ENCODE measurements at regions not wholly inside any gene's neighbourhood (a gene's known extent, or its start where the extent isn't known, plus 50 kb on each side); places are given as distances from the start of the nearest gene placed in this dataset.
"Not testable (repeated sequence)": the region's sequence is repeated elsewhere in the genome, so short reads cannot be mapped to it uniquely, and the experiment has no call there.

GRCh38 chr9:24073666-24074065 is 247.6 kb upstream of the ELAVL2 start:
- H3K27ac ChIP-seq (ENCODE audit: low read depth, low read length), result no peak overlapping the region
- no peak overlapping the region for H3K4me3 ChIP-seq (ENCODE audit: low read depth, low read length)
- no peak overlapping the region for H3K9ac ChIP-seq (ENCODE audit: low read depth, low read length)
- H3K36me3 ChIP-seq (ENCODE audit: control insufficient read depth, insufficient read depth, low read length), result no peaks in the 10 kb centered on the region
- H3K27me3 ChIP-seq (ENCODE audit: control insufficient read depth, insufficient read depth, low read length), result no peaks in the 10 kb centered on the region
- peaks cover 19% of the 10 kb centered on the region for H3K4me1 ChIP-seq (ENCODE audit: control insufficient read depth, insufficient read depth, low read length)
- no peaks in the 10 kb centered on the region for H3K9me3 ChIP-seq (ENCODE audit: control insufficient read depth, insufficient read depth, low read length)

- no peak overlapping the region for H3K9ac ChIP-seq (ENCODE audit: low read depth, low read length)
- H3K4me1 ChIP-seq (ENCODE audit: control insufficient read depth, insufficient read depth, low read length), result peaks cover 19% of the 10 kb centered on the region
- no peak overlapping the region for H3K4me3 ChIP-seq (ENCODE audit: low read depth, low read length)
- H3K36me3 ChIP-seq (ENCODE audit: control insufficient read depth, insufficient read depth, low read length), result no peaks in the 10 kb centered on the region
- no peak overlapping the region for H3K27ac ChIP-seq (ENCODE audit: low read depth, low read length)
- H3K9me3 ChIP-seq (ENCODE audit: control insufficient read depth, insufficient read depth, low read length), result no peaks in the 10 kb centered on the region
- no peaks in the 10 kb centered on the region for H3K27me3 ChIP-seq (ENCODE audit: control insufficient read depth, insufficient read depth, low read length)
Measured at GRCh38 chr9:24073007-24073592, 247.1 kb upstream of the ELAVL2 start.

GRCh38 chr9:24071716-24072115 is 245.7 kb upstream of the ELAVL2 start:
- no peaks in the 10 kb centered on the region for H3K9me3 ChIP-seq (ENCODE audit: control insufficient read depth, insufficient read depth, low read length)
- no peaks in the 10 kb centered on the region for H3K36me3 ChIP-seq (ENCODE audit: control insufficient read depth, insufficient read depth, low read length)
- no peaks in the 10 kb centered on the region for H3K27me3 ChIP-seq (ENCODE audit: control insufficient read depth, insufficient read depth, low read length)
- peaks cover 19% of the 10 kb centered on the region for H3K4me1 ChIP-seq (ENCODE audit: control insufficient read depth, insufficient read depth, low read length)
- H3K4me3 ChIP-seq (ENCODE audit: low read depth, low read length), result no peak overlapping the region
- no peak overlapping the region for H3K9ac ChIP-seq (ENCODE audit: low read depth, low read length)
- H3K27ac ChIP-seq (ENCODE audit: low read depth, low read length), result no peak overlapping the region

GRCh38 chr9:24071091-24071490 is 245.1 kb upstream of the ELAVL2 start:
- H3K9ac ChIP-seq (ENCODE audit: low read depth, low read length), result no peak overlapping the region
- H3K9me3 ChIP-seq (ENCODE audit: control insufficient read depth, insufficient read depth, low read length), result no peaks in the 10 kb centered on the region
- peaks cover 19% of the 10 kb centered on the region for H3K4me1 ChIP-seq (ENCODE audit: control insufficient read depth, insufficient read depth, low read length)
- H3K27ac ChIP-seq (ENCODE audit: low read depth, low read length), result no peak overlapping the region
- H3K36me3 ChIP-seq (ENCODE audit: control insufficient read depth, insufficient read depth, low read length), result no peaks in the 10 kb centered on the region
- no peaks in the 10 kb centered on the region for H3K27me3 ChIP-seq (ENCODE audit: control insufficient read depth, insufficient read depth, low read length)
- no peak overlapping the region for H3K4me3 ChIP-seq (ENCODE audit: low read depth, low read length)

GRCh38 chr9:24067107-24067506 is 241.1 kb upstream of the ELAVL2 start:
- H3K27me3 ChIP-seq (ENCODE audit: control insufficient read depth, insufficient read depth, low read length); H3K9ac ChIP-seq (ENCODE audit: low read depth, low read length); H3K4me3 ChIP-seq (ENCODE audit: low read depth, low read length); H3K27ac ChIP-seq (ENCODE audit: low read depth, low read length); H3K9me3 ChIP-seq (ENCODE audit: control insufficient read depth, insufficient read depth, low read length); H3K36me3 ChIP-seq (ENCODE audit: control insufficient read depth, insufficient read depth, low read length): not testable (repeated sequence)
- peaks cover 12% of the 10 kb centered on the region for H3K4me1 ChIP-seq (ENCODE audit: control insufficient read depth, insufficient read depth, low read length)

- peaks cover 4% of the 10 kb centered on the region; the same call in 1 of the 2 replicates for H3K4me1 ChIP-seq (ENCODE audit: control insufficient read depth, insufficient read depth, low read length)
- no peak overlapping the region for H3K4me3 ChIP-seq (ENCODE audit: low read depth, low read length)
- H3K27me3 ChIP-seq (ENCODE audit: control insufficient read depth, insufficient read depth, low read length), result no peaks in the 10 kb centered on the region
- H3K27ac ChIP-seq (ENCODE audit: low read depth, low read length), result no peak overlapping the region
- no peaks in the 10 kb centered on the region for H3K9me3 ChIP-seq (ENCODE audit: control insufficient read depth, insufficient read depth, low read length)
- no peak overlapping the region for H3K9ac ChIP-seq (ENCODE audit: low read depth, low read length)
- H3K36me3 ChIP-seq (ENCODE audit: control insufficient read depth, insufficient read depth, low read length), result no peaks in the 10 kb centered on the region
Measured at GRCh38 chr9:24059651-24060050, 233.6 kb upstream of the ELAVL2 start.

GRCh38 chr9:24051587-24051986 is 225.5 kb upstream of the ELAVL2 start:
- Histone ChIP-seq H3K36me3 (ENCODE audit: control insufficient read depth, insufficient read depth, low read length) (no peaks in the 10 kb centered on the region), H3K9me3 (ENCODE audit: control insufficient read depth, insufficient read depth, low read length) (no peaks in the 10 kb centered on the region), H3K4me3 (ENCODE audit: low read depth, low read length) (no peak overlapping the region), H3K4me1 (ENCODE audit: control insufficient read depth, insufficient read depth, low read length) (no peaks in the 10 kb centered on the region), H3K27ac (ENCODE audit: low read depth, low read length) (no peak overlapping the region), H3K9ac (ENCODE audit: low read depth, low read length) (no peak overlapping the region), H3K27me3 (ENCODE audit: control insufficient read depth, insufficient read depth, low read length) (no peaks in the 10 kb centered on the region)

GRCh38 chr9:24050239-24050638 is 224.2 kb upstream of the ELAVL2 start:
- not testable (repeated sequence) for H3K27ac ChIP-seq (ENCODE audit: low read depth, low read length); H3K9ac ChIP-seq (ENCODE audit: low read depth, low read length); H3K36me3 ChIP-seq (ENCODE audit: control insufficient read depth, insufficient read depth, low read length); H3K4me3 ChIP-seq (ENCODE audit: low read depth, low read length); H3K27me3 ChIP-seq (ENCODE audit: control insufficient read depth, insufficient read depth, low read length); H3K4me1 ChIP-seq (ENCODE audit: control insufficient read depth, insufficient read depth, low read length); H3K9me3 ChIP-seq (ENCODE audit: control insufficient read depth, insufficient read depth, low read length)

- Histone ChIP-seq H3K27me3 (ENCODE audit: control insufficient read depth, insufficient read depth, low read length) (no peaks in the 10 kb centered on the region), H3K27ac (ENCODE audit: low read depth, low read length) (no peak overlapping the region), H3K36me3 (ENCODE audit: control insufficient read depth, insufficient read depth, low read length) (no peaks in the 10 kb centered on the region)
Measured at GRCh38 chr9:24045150-24045549, 219.1 kb upstream of the ELAVL2 start.

GRCh38 chr9:24044576-24044975 is 218.5 kb upstream of the ELAVL2 start:
- Histone ChIP-seq H3K9ac (ENCODE audit: low read depth, low read length) (no peak overlapping the region), H3K27me3 (ENCODE audit: control insufficient read depth, insufficient read depth, low read length) (no peaks in the 10 kb centered on the region), H3K9me3 (ENCODE audit: control insufficient read depth, insufficient read depth, low read length) (no peaks in the 10 kb centered on the region), H3K27ac (ENCODE audit: low read depth, low read length) (no peak overlapping the region), H3K4me1 (ENCODE audit: control insufficient read depth, insufficient read depth, low read length) (no peaks in the 10 kb centered on the region), H3K36me3 (ENCODE audit: control insufficient read depth, insufficient read depth, low read length) (no peaks in the 10 kb centered on the region), H3K4me3 (ENCODE audit: low read depth, low read length) (no peak overlapping the region)

More at GRCh38 chr9:24045150-24045549, 219.1 kb upstream of the ELAVL2 start:
- Histone ChIP-seq H3K9ac (ENCODE audit: low read depth, low read length) (no peak overlapping the region), H3K4me3 (ENCODE audit: low read depth, low read length) (no peak overlapping the region), H3K4me1 (ENCODE audit: control insufficient read depth, insufficient read depth, low read length) (no peaks in the 10 kb centered on the region), H3K9me3 (ENCODE audit: control insufficient read depth, insufficient read depth, low read length) (no peaks in the 10 kb centered on the region)

GRCh38 chr9:24041160-24041690 is 215.2 kb upstream of the ELAVL2 start:
- Histone ChIP-seq H3K27me3 (ENCODE audit: control insufficient read depth, insufficient read depth, low read length) (no peaks in the 10 kb centered on the region), H3K36me3 (ENCODE audit: control insufficient read depth, insufficient read depth, low read length) (no peaks in the 10 kb centered on the region), H3K9ac (ENCODE audit: low read depth, low read length) (no peak overlapping the region), H3K4me1 (ENCODE audit: control insufficient read depth, insufficient read depth, low read length) (peaks cover 13% of the 10 kb centered on the region), H3K27ac (ENCODE audit: low read depth, low read length) (no peak overlapping the region), H3K9me3 (ENCODE audit: control insufficient read depth, insufficient read depth, low read length) (no peaks in the 10 kb centered on the region), H3K4me3 (ENCODE audit: low read depth, low read length) (no peak overlapping the region)
